ENCODE measurements at regions not wholly inside any gene's neighbourhood (a gene's known extent, or its start where the extent isn't known, plus 50 kb on each side); places are given as distances from the start of the nearest gene placed in this dataset.

GRCh38 chr3:22386107-22386506 is 635.1 kb upstream of the ZNF385D start:
- no peaks in the 10 kb centered on the region for H3K27me3 ChIP-seq
- TF ChIP-seq, protein P1, sequence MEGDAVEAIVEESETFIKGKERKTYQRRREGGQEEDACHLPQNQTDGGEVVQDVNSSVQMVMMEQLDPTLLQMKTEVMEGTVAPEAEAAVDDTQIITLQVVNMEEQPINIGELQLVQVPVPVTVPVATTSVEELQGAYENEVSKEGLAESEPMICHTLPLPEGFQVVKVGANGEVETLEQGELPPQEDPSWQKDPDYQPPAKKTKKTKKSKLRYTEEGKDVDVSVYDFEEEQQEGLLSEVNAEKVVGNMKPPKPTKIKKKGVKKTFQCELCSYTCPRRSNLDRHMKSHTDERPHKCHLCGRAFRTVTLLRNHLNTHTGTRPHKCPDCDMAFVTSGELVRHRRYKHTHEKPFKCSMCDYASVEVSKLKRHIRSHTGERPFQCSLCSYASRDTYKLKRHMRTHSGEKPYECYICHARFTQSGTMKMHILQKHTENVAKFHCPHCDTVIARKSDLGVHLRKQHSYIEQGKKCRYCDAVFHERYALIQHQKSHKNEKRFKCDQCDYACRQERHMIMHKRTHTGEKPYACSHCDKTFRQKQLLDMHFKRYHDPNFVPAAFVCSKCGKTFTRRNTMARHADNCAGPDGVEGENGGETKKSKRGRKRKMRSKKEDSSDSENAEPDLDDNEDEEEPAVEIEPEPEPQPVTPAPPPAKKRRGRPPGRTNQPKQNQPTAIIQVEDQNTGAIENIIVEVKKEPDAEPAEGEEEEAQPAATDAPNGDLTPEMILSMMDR (IDR thresholded peaks at IDR 0.05), result no peak
- TF ChIP-seq POLR2A (IDR thresholded peaks at IDR 0.05), result no peak
- intact Hi-C loops (cut with DNase I; ENCODE audit: low total_unique reads), result no loop called here
- no peak overlapping the region for H3K4me3 ChIP-seq
- no peaks in the 10 kb centered on the region for H3K36me3 ChIP-seq
- no peaks in the 10 kb centered on the region for H3K9me3 ChIP-seq
- DNase-seq, result no peak
- no peak overlapping the region for H3K27ac ChIP-seq
- no peaks in the 10 kb centered on the region for H3K4me1 ChIP-seq

- Histone ChIP-seq H3K36me3 (no peaks in the 10 kb centered on the region), H3K9me3 (no peaks in the 10 kb centered on the region), H3K27me3 (no peaks in the 10 kb centered on the region), H3K27ac (no peak overlapping the region), H3K4me3 (no peak overlapping the region), H3K4me1 (no peaks in the 10 kb centered on the region)
- intact Hi-C loops (cut with DNase I; ENCODE audit: low total_unique reads), result no loop called here
- no peak for DNase-seq
- TF ChIP-seq, protein P1 (IDR thresholded peaks at IDR 0.05), result no peak
- no peak for TF ChIP-seq POLR2A (IDR thresholded peaks at IDR 0.05)
Measured at GRCh38 chr3:22392286-22392685, 641.3 kb upstream of the ZNF385D start.

GRCh38 chr3:22392859-22393258 is 641.8 kb upstream of the ZNF385D start:
- intact Hi-C loops (cut with DNase I; ENCODE audit: low total_unique reads), result no loop called here
- no peak for TF ChIP-seq POLR2A (IDR thresholded peaks at IDR 0.05)
- TF ChIP-seq, protein P1 (IDR thresholded peaks at IDR 0.05), result no peak
- no peaks in the 10 kb centered on the region for H3K9me3 ChIP-seq
- DNase-seq, result no peak
- H3K4me3 ChIP-seq, result no peak overlapping the region
- H3K4me1 ChIP-seq, result no peaks in the 10 kb centered on the region
- no peaks in the 10 kb centered on the region for H3K27me3 ChIP-seq
- no peak overlapping the region for H3K27ac ChIP-seq
- H3K36me3 ChIP-seq, result no peaks in the 10 kb centered on the region

- intact Hi-C loops (cut with DNase I; ENCODE audit: low total_unique reads), result no loop called here
- TF ChIP-seq, protein P1 (IDR thresholded peaks at IDR 0.05), result no peak
- no peaks in the 10 kb centered on the region for H3K9me3 ChIP-seq
- no peaks in the 10 kb centered on the region for H3K27me3 ChIP-seq
- DNase-seq, result no peak
- H3K27ac ChIP-seq, result no peak overlapping the region
- H3K4me1 ChIP-seq, result no peaks in the 10 kb centered on the region
- H3K36me3 ChIP-seq, result no peaks in the 10 kb centered on the region
- no peak overlapping the region for H3K4me3 ChIP-seq
Measured at GRCh38 chr3:22399566-22399965, 648.6 kb upstream of the ZNF385D start.

DNA sequence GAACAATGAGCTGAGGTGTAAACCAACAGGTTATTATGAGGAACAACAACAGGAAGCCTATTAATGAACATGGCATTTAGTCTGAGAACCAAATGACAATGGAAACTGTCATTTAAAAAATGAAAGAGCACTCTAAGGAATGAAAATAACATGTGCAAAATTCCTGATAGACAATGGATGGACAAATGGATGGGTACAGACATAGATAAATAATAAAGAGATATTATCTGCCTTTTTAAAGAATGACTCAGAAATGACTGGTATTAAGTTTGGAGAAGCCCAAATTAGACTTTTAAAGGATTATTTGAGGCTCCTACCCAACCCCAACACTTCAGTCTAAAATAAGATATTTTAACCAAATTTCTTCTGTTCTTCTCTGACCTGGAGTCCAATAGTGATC is 650.5 kb upstream of the ZNF385D start:
- H3K9me3 ChIP-seq, result no peaks in the 10 kb centered on the region
- TF ChIP-seq, protein P1 (IDR thresholded peaks at IDR 0.05), result no peak
- no peak for TF ChIP-seq POLR2A (IDR thresholded peaks at IDR 0.05)

More for the DNA sequence above, 650.5 kb upstream of the ZNF385D start:
- DNase-seq, result no peak
- no peak overlapping the region for H3K27ac ChIP-seq
- H3K4me3 ChIP-seq, result no peak overlapping the region
- no peaks in the 10 kb centered on the region for H3K36me3 ChIP-seq
- intact Hi-C loops (cut with DNase I; ENCODE audit: low total_unique reads), result no loop called here
- H3K4me1 ChIP-seq, result no peaks in the 10 kb centered on the region
- no peaks in the 10 kb centered on the region for H3K27me3 ChIP-seq
